ENCODE measurements at regions not wholly inside any gene's neighbourhood (a gene's known extent, or its start where the extent isn't known, plus 50 kb on each side); places are given as distances from the start of the nearest gene placed in this dataset.
"Not testable (repeated sequence)": the region's sequence is repeated elsewhere in the genome, so short reads cannot be mapped to it uniquely, and the experiment has no call there.

DNA sequence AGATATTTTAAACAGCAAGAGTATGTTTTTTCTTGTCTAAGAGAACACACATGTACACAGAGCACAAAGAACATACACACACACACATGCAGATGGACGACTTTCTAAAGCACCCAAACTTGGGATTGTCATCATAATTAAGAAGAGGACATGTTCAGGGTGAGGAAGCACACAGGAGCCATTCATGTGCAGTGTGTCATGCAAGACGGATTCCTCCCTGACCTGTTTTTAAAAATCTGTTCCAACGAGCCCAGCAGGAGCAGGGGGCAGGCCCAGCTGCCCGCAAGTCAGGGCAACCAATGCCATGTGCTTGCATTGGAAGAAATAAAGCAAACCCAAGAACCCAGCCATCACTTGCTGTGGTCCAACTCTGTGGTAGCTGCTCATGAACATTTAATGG is 167.3 kb upstream of the ZNF644 start:
- no peaks in the 10 kb centered on the region for H3K36me3 Mint-ChIP-seq (ENCODE audit: low read depth)
- peaks cover 13% of the 10 kb centered on the region for H3K27me3 Mint-ChIP-seq (ENCODE audit: low read depth, poor library complexity)
- TF ChIP-seq, protein P1, sequence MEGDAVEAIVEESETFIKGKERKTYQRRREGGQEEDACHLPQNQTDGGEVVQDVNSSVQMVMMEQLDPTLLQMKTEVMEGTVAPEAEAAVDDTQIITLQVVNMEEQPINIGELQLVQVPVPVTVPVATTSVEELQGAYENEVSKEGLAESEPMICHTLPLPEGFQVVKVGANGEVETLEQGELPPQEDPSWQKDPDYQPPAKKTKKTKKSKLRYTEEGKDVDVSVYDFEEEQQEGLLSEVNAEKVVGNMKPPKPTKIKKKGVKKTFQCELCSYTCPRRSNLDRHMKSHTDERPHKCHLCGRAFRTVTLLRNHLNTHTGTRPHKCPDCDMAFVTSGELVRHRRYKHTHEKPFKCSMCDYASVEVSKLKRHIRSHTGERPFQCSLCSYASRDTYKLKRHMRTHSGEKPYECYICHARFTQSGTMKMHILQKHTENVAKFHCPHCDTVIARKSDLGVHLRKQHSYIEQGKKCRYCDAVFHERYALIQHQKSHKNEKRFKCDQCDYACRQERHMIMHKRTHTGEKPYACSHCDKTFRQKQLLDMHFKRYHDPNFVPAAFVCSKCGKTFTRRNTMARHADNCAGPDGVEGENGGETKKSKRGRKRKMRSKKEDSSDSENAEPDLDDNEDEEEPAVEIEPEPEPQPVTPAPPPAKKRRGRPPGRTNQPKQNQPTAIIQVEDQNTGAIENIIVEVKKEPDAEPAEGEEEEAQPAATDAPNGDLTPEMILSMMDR (IDR thresholded peaks at IDR 0.05): no peak
- peaks cover 30% of the 10 kb centered on the region for H3K9me3 Mint-ChIP-seq
- DNase-seq: no peak
- H3K4me3 Mint-ChIP-seq: no peak overlapping the region
- peaks cover 4% of the 10 kb centered on the region for H3K4me1 Mint-ChIP-seq
- peak overlapping the region; percentile 16 for H3K27ac Mint-ChIP-seq

DNA sequence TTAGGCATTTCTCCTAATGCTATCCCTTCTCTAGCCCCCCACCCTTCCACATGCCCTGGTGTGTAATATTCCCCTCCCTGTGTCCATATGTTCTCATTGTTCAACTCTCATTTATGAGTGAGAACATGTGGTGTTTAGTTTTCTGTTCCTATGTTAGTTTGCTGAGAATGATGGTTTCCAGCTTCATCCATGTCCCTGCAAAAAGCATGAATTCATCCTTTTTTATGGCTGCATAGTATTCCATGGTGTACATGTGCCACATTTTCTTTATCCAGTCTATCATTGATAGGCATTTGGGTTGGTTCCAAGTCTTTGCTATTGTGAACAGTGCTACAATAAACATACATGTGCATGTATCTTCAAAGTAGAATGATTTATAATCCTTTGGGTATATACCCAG is 161.0 kb upstream of the ZNF644 start:
- DNase-seq: not testable (repeated sequence)
- peaks cover 10% of the 10 kb centered on the region for H3K27me3 Mint-ChIP-seq (ENCODE audit: low read depth, poor library complexity)

DNA sequence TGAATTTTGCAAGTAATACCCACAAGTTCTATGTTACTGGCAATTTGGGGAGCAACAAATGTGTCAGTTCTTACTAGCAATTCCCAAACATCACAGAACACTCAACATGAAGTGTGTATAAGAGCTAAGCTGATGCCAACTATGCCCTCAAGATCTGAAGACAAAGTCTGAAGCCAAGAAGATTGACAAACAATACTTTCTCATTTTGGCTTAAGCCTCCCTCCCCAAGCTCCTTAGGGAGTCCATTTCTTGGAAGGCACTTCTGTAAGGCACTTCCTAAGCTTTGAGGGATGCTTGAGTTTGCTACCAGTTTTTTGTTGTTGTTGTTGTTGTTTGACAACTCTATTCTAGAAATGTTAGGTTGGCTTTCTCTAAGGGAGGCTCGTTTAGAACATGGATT is 154.4 kb upstream of the ZNF644 start:
- Mint-ChIP-seq H3K4me1 (peaks cover 17% of the 10 kb centered on the region), H3K27ac (no peak overlapping the region), H3K4me3 (no peak overlapping the region), H3K36me3 (ENCODE audit: low read depth) (no peaks in the 10 kb centered on the region), H3K9me3 (no peaks in the 10 kb centered on the region), H3K27me3 (ENCODE audit: low read depth, poor library complexity) (peaks cover 13% of the 10 kb centered on the region)
- TF ChIP-seq, protein P1 (IDR thresholded peaks at IDR 0.05): no peak
- DNase-seq: no peak

More for the DNA sequence above, 161.0 kb upstream of the ZNF644 start:
- not testable (repeated sequence) for H3K27ac Mint-ChIP-seq; H3K4me1 Mint-ChIP-seq; H3K36me3 Mint-ChIP-seq (ENCODE audit: low read depth); H3K4me3 Mint-ChIP-seq
- peaks cover 43% of the 10 kb centered on the region for H3K9me3 Mint-ChIP-seq

DNA sequence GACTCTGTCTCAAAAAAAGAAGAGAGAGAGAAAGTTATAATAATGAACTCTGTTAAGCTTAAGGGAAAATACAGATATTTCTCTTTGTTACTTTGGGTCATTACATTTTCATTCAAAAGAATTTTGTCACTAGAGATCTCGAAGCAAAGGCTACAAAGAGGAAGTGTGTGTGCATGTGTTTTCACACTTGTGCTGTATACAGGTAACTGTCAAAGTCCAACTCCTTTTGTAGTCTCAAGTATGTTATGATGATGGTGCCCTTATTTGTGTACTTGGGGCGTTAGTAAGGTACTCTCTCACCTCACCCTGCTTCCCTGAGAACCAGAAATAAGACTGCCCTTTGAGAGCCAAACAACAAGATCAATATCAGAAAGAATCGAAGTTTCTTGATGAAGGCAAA is 152.9 kb upstream of the ZNF644 start:
- Mint-ChIP-seq H3K4me3 (no peak overlapping the region), H3K27ac (no peak overlapping the region), H3K27me3 (ENCODE audit: low read depth, poor library complexity) (peaks cover 13% of the 10 kb centered on the region), H3K4me1 (peaks cover 17% of the 10 kb centered on the region), H3K36me3 (ENCODE audit: low read depth) (no peaks in the 10 kb centered on the region), H3K9me3 (no peaks in the 10 kb centered on the region)
- TF ChIP-seq, protein P1 (IDR thresholded peaks at IDR 0.05): no peak
- no peak for DNase-seq

DNA sequence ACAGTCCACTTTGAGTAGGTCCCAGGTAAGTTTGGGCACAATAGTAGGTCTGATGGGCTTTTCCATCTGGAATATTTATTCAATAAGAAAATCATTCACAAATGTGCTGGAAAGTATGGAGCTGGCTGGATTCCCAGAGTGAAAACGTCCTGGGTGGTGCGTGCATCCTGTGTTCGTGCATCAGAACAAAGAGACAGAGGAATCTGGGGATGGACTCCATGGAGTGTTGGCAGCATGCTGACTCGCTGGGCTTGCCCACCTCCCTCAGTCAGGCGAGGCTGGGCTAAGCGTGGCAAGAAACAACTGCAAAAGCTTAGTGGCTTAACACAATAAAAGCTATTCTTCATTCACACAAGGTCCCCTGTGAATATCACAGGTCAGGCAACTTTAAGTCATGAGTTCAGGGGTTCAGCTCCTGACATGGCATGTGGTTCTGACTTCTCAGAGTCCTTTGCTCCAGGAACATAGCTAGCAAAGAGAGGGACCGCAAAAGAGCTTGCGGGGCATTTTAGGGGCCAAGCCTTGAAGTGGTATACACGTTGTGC is 151.6 kb upstream of the ZNF644 start:
- Mint-ChIP-seq H3K27ac (no peak overlapping the region), H3K9me3 (no peaks in the 10 kb centered on the region), H3K36me3 (ENCODE audit: low read depth) (no peaks in the 10 kb centered on the region), H3K27me3 (ENCODE audit: low read depth, poor library complexity) (peaks cover 9% of the 10 kb centered on the region), H3K4me3 (no peak overlapping the region), H3K4me1 (peaks cover 17% of the 10 kb centered on the region)
- DNase-seq: no peak
- TF ChIP-seq, protein P1 (IDR thresholded peaks at IDR 0.05): no peak

DNA sequence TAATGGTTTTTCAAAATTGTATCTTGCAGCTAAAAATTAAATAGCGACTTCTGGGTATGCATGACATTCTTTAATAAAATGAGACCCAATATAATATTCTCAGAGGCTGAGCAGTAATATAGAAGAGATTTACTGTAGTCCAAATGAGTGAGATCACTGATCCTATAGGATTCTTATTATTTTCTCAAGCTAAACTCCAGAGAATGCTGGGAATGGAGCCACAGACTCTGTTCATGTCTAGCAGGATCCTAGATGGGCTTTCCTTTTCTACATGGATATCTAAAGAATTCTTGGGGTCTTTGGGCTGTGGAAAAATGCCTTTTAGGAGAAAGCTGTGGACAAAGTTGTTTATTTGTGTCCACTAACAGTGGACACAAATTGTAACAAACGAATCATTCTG is 150.7 kb upstream of the ZNF644 start:
- DNase-seq: no peak
- H3K36me3 Mint-ChIP-seq (ENCODE audit: low read depth): no peaks in the 10 kb centered on the region
- peaks cover 9% of the 10 kb centered on the region for H3K27me3 Mint-ChIP-seq (ENCODE audit: low read depth, poor library complexity)
- TF ChIP-seq, protein P1 (IDR thresholded peaks at IDR 0.05): no peak
- peaks cover 17% of the 10 kb centered on the region for H3K4me1 Mint-ChIP-seq
- no peaks in the 10 kb centered on the region for H3K9me3 Mint-ChIP-seq
- H3K27ac Mint-ChIP-seq: no peak overlapping the region
- H3K4me3 Mint-ChIP-seq: no peak overlapping the region
